Trophoblast cell (in vitro differentiated cells and primary cell): ENCODE measurements at regions not wholly inside any gene's neighbourhood (a gene's known extent, or its start where the extent isn't known, plus 50 kb on each side); places are given as distances from the start of the nearest gene placed in this dataset.

Experiments used
- DNase-seq, 2 donors: peaks; one replicate each; pipeline ENCODE4 v3.0.0-alpha.2; 2016
- H2AFZ ChIP-seq: 2 replicates; pipeline ENCODE4 v1.6.1; 2013; ENCODE audit warnings: low read length, moderate library complexity, mild to moderate bottlenecking; ENCODE audit not compliant: insufficient read depth, poor library complexity
- H2AK5ac ChIP-seq: 2 replicates; pipeline ENCODE4 v1.6.1; 2013; ENCODE audit warnings: mild to moderate bottlenecking, low read length
- H2BK120ac ChIP-seq: 2 replicates; pipeline ENCODE4 v1.6.1; 2013; ENCODE audit warnings: low read length, mild to moderate bottlenecking, moderate library complexity; ENCODE audit not compliant: insufficient read depth, poor library complexity
- H2BK12ac ChIP-seq: 2 replicates; pipeline ENCODE4 v1.6.1; 2013; ENCODE audit warnings: mild to moderate bottlenecking, low read length, moderate library complexity
- H2BK5ac ChIP-seq: 2 replicates; pipeline ENCODE4 v1.6.1; 2013; ENCODE audit warnings: low read length, low read depth, moderate library complexity, mild to moderate bottlenecking; ENCODE audit not compliant: poor library complexity
- H3K14ac ChIP-seq: 2 replicates; pipeline ENCODE4 v1.6.1; 2013; ENCODE audit warnings: mild to moderate bottlenecking, low read length
- H3K18ac ChIP-seq: 2 replicates; pipeline ENCODE4 v1.6.1; 2013; ENCODE audit warnings: mild to moderate bottlenecking, low read length
- H3K23ac ChIP-seq: 2 replicates; pipeline ENCODE4 v1.6.1; 2013; ENCODE audit warnings: low read length
- H3K27ac ChIP-seq: 2 replicates; pipeline ENCODE4 v1.5.1; 2013; ENCODE audit warnings: low read depth, mild to moderate bottlenecking, inconsistent platforms, low read length, moderate library complexity
- H3K27me3 ChIP-seq: 2 replicates; pipeline ENCODE4 v1.6.1; 2013; ENCODE audit warnings: inconsistent platforms, mild to moderate bottlenecking, low read length, moderate library complexity; ENCODE audit not compliant: insufficient read depth
- H3K36me3 ChIP-seq, 2 experiments: 1 replicate in 1 of 2; 2 replicates in 1 of 2; pipeline ENCODE4 v1.6.1; 2013; ENCODE audit warnings: low read length in 2 of 2, mild to moderate bottlenecking in 2 of 2, moderate library complexity in 1 of 2; ENCODE audit not compliant: insufficient read depth in 2 of 2, control insufficient read depth in 1 of 2
- H3K4ac ChIP-seq: 2 replicates; pipeline ENCODE4 v1.6.1; 2013; ENCODE audit warnings: low read depth, mild to moderate bottlenecking, low read length, moderate library complexity
- H3K4me1 ChIP-seq, 2 experiments: 1 replicate in 1 of 2; 2 replicates in 1 of 2; pipeline ENCODE4 v1.6.1; 2013; ENCODE audit warnings: low read length in 2 of 2, mild to moderate bottlenecking in 2 of 2, moderate library complexity in 1 of 2; ENCODE audit not compliant: insufficient read depth in 2 of 2, control insufficient read depth in 1 of 2
- H3K4me2 ChIP-seq: 2 replicates; pipeline ENCODE4 v1.6.1; 2013; ENCODE audit warnings: inconsistent platforms, mild to moderate bottlenecking, low read length, moderate library complexity
- H3K4me3 ChIP-seq: 2 replicates; pipeline ENCODE4 v1.5.1; 2013; ENCODE audit warnings: mild to moderate bottlenecking, low read depth, low read length, inconsistent platforms
- H3K79me1 ChIP-seq: one replicate; pipeline ENCODE4 v1.6.1; 2013; ENCODE audit warnings: low read length
- H3K79me2 ChIP-seq: 2 replicates; pipeline ENCODE4 v1.6.1; 2013; ENCODE audit warnings: low read length, mild to moderate bottlenecking; ENCODE audit not compliant: control insufficient read depth, insufficient read depth, poor library complexity
- H3K9ac ChIP-seq: 2 replicates; pipeline ENCODE4 v1.6.1; 2013; ENCODE audit warnings: mild to moderate bottlenecking, low read length
- H3K9me3 ChIP-seq: 2 replicates; pipeline ENCODE4 v1.6.1; 2013; ENCODE audit warnings: low read depth, mild to moderate bottlenecking, control low read depth, inconsistent platforms, low read length; ENCODE audit not compliant: insufficient read depth
- H4K12ac ChIP-seq: 2 replicates; pipeline ENCODE4 v1.6.1; 2013; ENCODE audit warnings: low read depth, mild to moderate bottlenecking, low read length, moderate library complexity
- H4K8ac ChIP-seq: 2 replicates; pipeline ENCODE4 v1.6.1; 2013; ENCODE audit warnings: low read depth, mild to moderate bottlenecking, low read length, moderate library complexity
- H4K91ac ChIP-seq: one replicate; pipeline ENCODE4 v1.6.1; 2013; ENCODE audit warnings: low read depth, mild to moderate bottlenecking, low read length, moderate library complexity
- WGBS: extraction: QIAGEN DNeasy Blood & Tissue Kit; methylation state at CpG from one replicate; pipeline ENCODE4 v1.1.7; 2013; ENCODE audit warnings: missing lambda C conversion rate; ENCODE audit not compliant: insufficient read length, insufficient coverage; ENCODE audit errors: extremely low coverage; 5-methylcytosine and 5-hydroxymethylcytosine counted together

DNA sequence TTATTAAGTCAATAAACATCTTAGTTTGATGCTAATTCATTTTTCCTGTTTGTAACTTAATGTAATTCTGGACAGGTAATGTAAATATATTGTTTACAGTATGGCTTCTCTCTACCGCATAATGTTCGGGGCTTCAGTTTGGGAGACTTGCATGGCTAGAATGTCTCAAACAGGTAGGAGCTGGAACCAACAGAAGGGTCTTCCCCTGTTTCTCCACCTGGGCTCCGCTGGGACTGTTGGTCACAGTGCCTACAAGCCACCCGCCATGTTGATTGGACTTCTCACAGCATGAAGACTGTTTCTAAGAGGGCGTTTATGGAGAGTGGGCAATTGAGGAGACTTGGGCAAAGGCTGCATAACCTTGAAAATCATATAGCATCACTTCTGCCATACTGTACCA lies 148.6 kb downstream of the UFM1 start:
- Histone ChIP-seq H4K91ac (no peak overlapping the region), H2AFZ (no peak overlapping the region), H3K79me2 (no peaks in the 10 kb centered on the region), H3K27ac (no peak overlapping the region), H4K8ac (no peak overlapping the region), H3K4me1 (no peaks in the 10 kb centered on the region), H3K23ac (no peak overlapping the region), H3K9ac (no peak overlapping the region), H2BK5ac (no peak overlapping the region), H3K4me3 (no peak overlapping the region), H2BK12ac (no peak overlapping the region), H4K12ac (no peak overlapping the region), H2BK120ac (no peak overlapping the region), H3K79me1 (no peaks in the 10 kb centered on the region), H3K18ac (no peak overlapping the region), H3K36me3 (no peaks in the 10 kb centered on the region), H2AK5ac (no peak overlapping the region), H3K9me3 (peaks cover 2% of the 10 kb centered on the region), H3K14ac (no peak overlapping the region), H3K4me2 (no peak overlapping the region), H3K27me3 (no peaks in the 10 kb centered on the region), H3K4ac (no peak overlapping the region)
- DNase-seq: no peak
- WGBS: no CpG with 5 or more reads among the region's 5 CpGs

GRCh38 chr13:38514575-38514974 lies 164.9 kb downstream of the UFM1 start:
- Histone ChIP-seq H3K9me3 (no peaks in the 10 kb centered on the region), H3K18ac (no peak overlapping the region), H4K8ac (no peak overlapping the region), H3K4me3 (no peak overlapping the region), H4K12ac (no peak overlapping the region), H3K14ac (no peak overlapping the region), H3K4ac (no peak overlapping the region), H4K91ac (no peak overlapping the region), H2BK12ac (no peak overlapping the region), H3K9ac (no peak overlapping the region), H2AFZ (no peak overlapping the region), H3K79me2 (no peaks in the 10 kb centered on the region), H2AK5ac (no peak overlapping the region), H2BK5ac (no peak overlapping the region), H3K27me3 (no peaks in the 10 kb centered on the region), H3K23ac (no peak overlapping the region), H3K27ac (no peak overlapping the region), H3K79me1 (no peaks in the 10 kb centered on the region), H2BK120ac (no peak overlapping the region), H3K36me3 (no peaks in the 10 kb centered on the region), H3K4me2 (no peak overlapping the region), H3K4me1 (no peaks in the 10 kb centered on the region)
- DNase-seq: no peak
- WGBS: no CpG with 5 or more reads among the region's 1 CpG

- Histone ChIP-seq H3K9ac (no peak overlapping the region), H3K79me2 (no peaks in the 10 kb centered on the region), H3K9me3 (no peaks in the 10 kb centered on the region), H2BK5ac (no peak overlapping the region), H2AK5ac (no peak overlapping the region), H4K8ac (no peak overlapping the region), H3K23ac (no peak overlapping the region), H2BK120ac (no peak overlapping the region), H2AFZ (no peak overlapping the region), H3K4me2 (no peak overlapping the region), H4K12ac (no peak overlapping the region), H3K4ac (no peak overlapping the region), H3K79me1 (no peaks in the 10 kb centered on the region), H3K27me3 (no peaks in the 10 kb centered on the region), H3K14ac (no peak overlapping the region), H3K36me3 (no peaks in the 10 kb centered on the region), H3K4me3 (no peak overlapping the region), H4K91ac (no peak overlapping the region), H2BK12ac (no peak overlapping the region), H3K4me1 (peaks cover 0 to 3% of the 10 kb centered on the region in 2 experiments), H3K18ac (no peak overlapping the region), H3K27ac (no peak overlapping the region)
- no CpG with 5 or more reads among the region's 4 CpGs for WGBS
- no peak for DNase-seq
Measured at GRCh38 chr13:38518328-38518727, 168.5 kb upstream of the FREM2 start.

GRCh38 chr13:38519229-38519911 lies 167.5 kb upstream of the FREM2 start:
- H3K79me2 ChIP-seq: no peaks in the 10 kb centered on the region
- H3K18ac ChIP-seq: no peak overlapping the region
- H4K91ac ChIP-seq: no peak overlapping the region
- H3K27me3 ChIP-seq: no peaks in the 10 kb centered on the region
- H3K4ac ChIP-seq: no peak overlapping the region
- H3K79me1 ChIP-seq: no peaks in the 10 kb centered on the region
- no peak overlapping the region for H2BK5ac ChIP-seq
- no peaks in the 10 kb centered on the region for H3K9me3 ChIP-seq
- H3K27ac ChIP-seq: no peak overlapping the region
- H3K4me2 ChIP-seq: no peak overlapping the region
- no peak overlapping the region for H3K23ac ChIP-seq
- H2AFZ ChIP-seq: no peak overlapping the region
- H3K9ac ChIP-seq: no peak overlapping the region
- H2AK5ac ChIP-seq: no peak overlapping the region
- no peak overlapping the region for H4K8ac ChIP-seq
- H2BK12ac ChIP-seq: no peak overlapping the region
- peaks cover 0 to 3% of the 10 kb centered on the region in 2 experiments for H3K4me1 ChIP-seq
- no peaks in the 10 kb centered on the region for H3K36me3 ChIP-seq
- DNase-seq: no peak
- H3K4me3 ChIP-seq: no peak overlapping the region
- H3K14ac ChIP-seq: no peak overlapping the region
- WGBS: no CpG with 5 or more reads among the region's 6 CpGs
- H2BK120ac ChIP-seq: no peak overlapping the region
- H4K12ac ChIP-seq: no peak overlapping the region
